Transverse colon (tissue), 4 donors: ENCODE measurements at regions not wholly inside any gene's neighbourhood (a gene's known extent, or its start where the extent isn't known, plus 50 kb on each side); places are given as distances from the start of the nearest gene placed in this dataset.
"Not testable (repeated sequence)": the region's sequence is repeated elsewhere in the genome, so short reads cannot be mapped to it uniquely, and the experiment has no call there.

Experiments used
- DNase-seq: peaks from one replicate; pipeline ENCODE4 v3.0.0-alpha.2; 2019
- H3K27ac ChIP-seq, 4 donors: fragments of 200-600 bp; sonication (generic); 2 replicates each; pipeline ENCODE4 v1.5.1; 2016 to 2018; ENCODE audit warnings: inconsistent platforms in 4 of 4
- H3K27me3 ChIP-seq: fragments of 200-600 bp; sonication (generic); 2 replicates; pipeline ENCODE4 v1.5.1; 2017; ENCODE audit warnings: inconsistent platforms
- H3K36me3 ChIP-seq, 4 donors: fragments of 200-600 bp; sonication (generic); 2 replicates each; pipeline ENCODE4 v1.5.1; 2017 to 2019; ENCODE audit warnings: inconsistent platforms in 4 of 4
- H3K4me1 ChIP-seq, 4 donors: fragments of 200-600 bp; sonication (generic); 2 replicates each; pipeline ENCODE4 v1.5.1; 2017 to 2020; ENCODE audit warnings: inconsistent platforms in 4 of 4
- H3K4me3 ChIP-seq, 4 donors: fragments of 200-600 bp; sonication (generic); 1 replicate in 1 of 4; 2 replicates in 3 of 4; pipeline versions ENCODE4 v1.5.1 to v1.6.1; 2017 to 2019; ENCODE audit warnings: inconsistent platforms in 4 of 4
- H3K9me3 ChIP-seq, 2 donors: fragments of 200-600 bp; sonication (generic); 2 replicates each; pipeline ENCODE4 v1.5.1; 2017 to 2019; ENCODE audit warnings: inconsistent platforms in 2 of 2
- EP300 ChIP-seq: sonication (generic); formaldehyde crosslinking; IDR thresholded peaks from one replicate; pipeline ENCODE4 v1.6.1; 2017; ENCODE audit warnings: antibody characterized with exemption, low read depth
- POLR2A ChIP-seq: fragments of 450-650 bp; IDR thresholded peaks from one replicate; pipeline ENCODE4 v1.6.1; 2016; ENCODE audit warnings: antibody characterized with exemption, mild to moderate bottlenecking, moderate library complexity
- POLR2AphosphoS5 ChIP-seq, 3 donors: sonication (generic); formaldehyde crosslinking; IDR thresholded peaks; one replicate each; pipeline ENCODE4 v1.6.1; 2016; ENCODE audit warnings: antibody characterized with exemption in 3 of 3
- WGBS, 2 donors: methylation state at CpG; one replicate each; pipeline ENCODE4 v1.1.5; 2018; ENCODE audit warnings: low coverage in 1 of 2; 5-methylcytosine and 5-hydroxymethylcytosine counted together
- in situ Hi-C, 4 donors: fragments of 200-750 bp; cut with MboI; loops; one replicate each; pipeline versions ENCODE4 v1.15.0 to v1.15.1; 2017; ENCODE audit warnings: low sequenced_read_pairs in 3 of 4, low pct_ligation_motif_present in 1 of 4, low pct_unique_long_range_greater_than_20kb in 1 of 4
- intact Hi-C: fragments of 100-400 bp; cut with DNase I; formaldehyde crosslinking; loops from one replicate; pipeline ENCODE4 v1.15.1; 2023; ENCODE audit warnings: low total_unique reads
- TF ChIP-seq, protein P1 (sequence below), 5 experiments: fragments of 200-600 bp in 3 of 5; fragments of 450-650 bp in 2 of 5; sonication (generic) in 3 of 5; IDR thresholded peaks; 1 replicate in 2 of 5; 2 replicates in 3 of 5; pipeline ENCODE4 v1.5.1; 2016 to 2017; ENCODE audit warnings: antibody characterized with exemption in 5 of 5, inconsistent platforms in 3 of 5, mild to moderate bottlenecking in 2 of 5, moderate library complexity in 1 of 5

DNA sequence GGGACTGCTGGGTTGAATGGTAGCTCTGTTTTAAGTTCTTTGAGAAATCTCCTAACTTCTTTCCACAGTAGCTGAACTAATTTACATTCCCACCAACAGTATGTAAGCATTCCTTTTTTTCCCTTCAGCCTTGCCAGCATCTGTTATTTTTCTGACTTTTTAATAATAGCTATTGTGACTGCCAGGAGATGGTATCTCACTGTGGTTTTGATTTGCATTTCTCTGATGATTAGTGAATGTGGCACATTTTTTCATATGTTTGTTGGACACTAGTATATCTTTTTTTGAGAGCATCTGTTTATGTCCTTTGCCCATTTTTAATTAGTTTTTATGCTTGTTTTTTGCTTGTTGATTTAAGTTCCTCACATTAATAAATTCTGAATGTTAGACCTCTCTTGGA lies 990.8 kb downstream of the GATA3 start:
- in situ Hi-C loops: no loop called here
- no peak for TF ChIP-seq POLR2AphosphoS5 (IDR thresholded peaks at IDR 0.05)
- no peak for TF ChIP-seq EP300
- Histone ChIP-seq H3K9me3 (peaks cover 3 to 7% of the 10 kb centered on the region in 2 donors), H3K27ac (no peak overlapping the region), H3K27me3 (no peaks in the 10 kb centered on the region), H3K36me3 (no peaks in the 10 kb centered on the region), H3K4me3 (no peak overlapping the region), H3K4me1 (no peaks in the 10 kb centered on the region)
- DNase-seq: no peak
- intact Hi-C loops: no loop called here

DNA sequence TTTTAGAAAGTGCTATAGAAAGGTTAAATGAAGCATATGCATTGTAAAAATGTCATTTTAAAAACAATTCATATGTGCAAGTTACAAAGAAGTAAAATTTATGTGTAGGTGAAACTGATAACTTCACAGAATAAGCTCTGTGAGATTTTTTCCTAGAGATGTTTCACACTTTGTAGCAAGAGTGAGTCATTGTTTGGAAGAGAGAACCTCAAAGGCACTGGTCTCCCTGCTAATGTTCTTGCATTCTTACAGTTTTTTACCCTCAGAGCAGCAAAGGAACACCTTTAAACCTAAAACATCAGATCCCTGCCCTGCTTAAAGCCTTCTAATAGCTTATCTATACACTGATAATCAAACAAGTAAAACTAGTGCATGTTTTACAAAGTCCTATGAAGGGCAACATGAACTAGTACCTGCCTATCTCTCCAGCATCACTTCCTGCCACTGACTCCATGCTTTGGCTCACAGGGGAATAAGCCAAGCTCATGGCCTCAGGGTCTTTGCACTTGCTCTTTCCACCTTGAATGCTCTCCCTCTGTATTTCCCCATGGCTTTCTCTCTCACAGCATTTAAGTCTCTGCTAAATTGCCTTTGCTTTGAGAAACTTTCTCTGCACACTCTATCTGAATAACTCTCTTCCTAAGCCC lies 997.0 kb downstream of the GATA3 start:
- DNase-seq: no peak
- H3K27me3 ChIP-seq: no peaks in the 10 kb centered on the region
- TF ChIP-seq POLR2AphosphoS5 (IDR thresholded peaks at IDR 0.05) (no peak), POLR2A (no peak), EP300 (no peak)
- TF ChIP-seq, protein P1, sequence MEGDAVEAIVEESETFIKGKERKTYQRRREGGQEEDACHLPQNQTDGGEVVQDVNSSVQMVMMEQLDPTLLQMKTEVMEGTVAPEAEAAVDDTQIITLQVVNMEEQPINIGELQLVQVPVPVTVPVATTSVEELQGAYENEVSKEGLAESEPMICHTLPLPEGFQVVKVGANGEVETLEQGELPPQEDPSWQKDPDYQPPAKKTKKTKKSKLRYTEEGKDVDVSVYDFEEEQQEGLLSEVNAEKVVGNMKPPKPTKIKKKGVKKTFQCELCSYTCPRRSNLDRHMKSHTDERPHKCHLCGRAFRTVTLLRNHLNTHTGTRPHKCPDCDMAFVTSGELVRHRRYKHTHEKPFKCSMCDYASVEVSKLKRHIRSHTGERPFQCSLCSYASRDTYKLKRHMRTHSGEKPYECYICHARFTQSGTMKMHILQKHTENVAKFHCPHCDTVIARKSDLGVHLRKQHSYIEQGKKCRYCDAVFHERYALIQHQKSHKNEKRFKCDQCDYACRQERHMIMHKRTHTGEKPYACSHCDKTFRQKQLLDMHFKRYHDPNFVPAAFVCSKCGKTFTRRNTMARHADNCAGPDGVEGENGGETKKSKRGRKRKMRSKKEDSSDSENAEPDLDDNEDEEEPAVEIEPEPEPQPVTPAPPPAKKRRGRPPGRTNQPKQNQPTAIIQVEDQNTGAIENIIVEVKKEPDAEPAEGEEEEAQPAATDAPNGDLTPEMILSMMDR (IDR thresholded peaks at IDR 0.05): no peak
- no peak overlapping the region for H3K4me3 ChIP-seq
- no peak overlapping the region for H3K27ac ChIP-seq
- in situ Hi-C loops: no loop called here
- H3K36me3 ChIP-seq: no peaks in the 10 kb centered on the region
- peaks cover 5 to 7% of the 10 kb centered on the region in 2 donors for H3K9me3 ChIP-seq
- intact Hi-C loops: no loop called here
- H3K4me1 ChIP-seq: no peaks in the 10 kb centered on the region

DNA sequence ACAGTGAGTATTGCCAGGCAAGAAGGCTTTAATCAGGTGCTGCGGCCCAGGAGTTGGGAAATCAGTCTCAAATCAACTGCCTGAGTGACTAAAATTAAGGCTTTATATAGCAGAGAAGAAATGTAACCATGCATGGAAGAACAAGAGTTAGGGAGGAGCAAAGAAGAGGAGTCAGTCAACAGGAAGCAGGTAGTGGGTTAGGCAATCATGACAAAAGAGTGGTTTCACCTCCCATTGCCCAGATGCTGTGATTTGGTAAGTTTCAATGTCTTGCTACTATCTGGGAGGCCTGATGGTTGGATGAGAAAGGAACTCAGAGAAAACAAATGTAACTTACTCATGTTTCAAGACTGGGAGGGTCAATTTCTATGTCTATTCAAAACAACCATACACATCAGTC lies 998.3 kb downstream of the GATA3 start:
- peaks cover 6 to 7% of the 10 kb centered on the region in 2 donors for H3K9me3 ChIP-seq
- intact Hi-C loops (no loop called here), in situ Hi-C loops (no loop called here)
- no peak overlapping the region for H3K4me3 ChIP-seq
- no peak overlapping the region for H3K27ac ChIP-seq
- H3K36me3 ChIP-seq: no peaks in the 10 kb centered on the region
- H3K4me1 ChIP-seq: no peaks in the 10 kb centered on the region
- 70% methylated on average over 1 of the region's 1 CpG; no CpG with 5 or more reads in 1 of the 2 donors for WGBS, 2 donors
- no peaks in the 10 kb centered on the region for H3K27me3 ChIP-seq
- TF ChIP-seq POLR2A (no peak), EP300 (no peak), POLR2AphosphoS5 (IDR thresholded peaks at IDR 0.05) (no peak)
- TF ChIP-seq, protein P1 (IDR thresholded peaks at IDR 0.05): no peak
- no peak for DNase-seq

DNA sequence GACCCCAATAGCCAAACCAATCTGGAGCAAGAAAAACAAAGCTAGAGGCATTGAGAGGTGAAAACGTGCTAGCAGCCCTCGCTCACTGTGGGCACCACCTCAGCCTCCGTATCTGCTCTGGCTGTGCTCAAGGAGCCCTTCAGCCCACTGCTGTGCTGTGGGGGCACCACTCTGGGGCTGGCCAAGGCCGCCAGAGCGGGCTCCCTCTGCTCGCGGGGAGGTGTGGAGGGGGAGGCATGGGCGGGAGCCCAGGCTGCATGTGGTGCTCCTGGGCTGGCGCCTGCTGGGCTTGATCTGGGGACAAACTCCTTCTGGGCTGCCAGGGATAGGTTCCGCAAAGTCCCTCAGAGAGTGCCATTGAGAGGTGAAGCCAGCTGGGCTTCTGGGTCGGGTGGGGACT lies 1002.0 kb downstream of the GATA3 start:
- TF ChIP-seq, protein P1 (IDR thresholded peaks at IDR 0.05): no peak
- TF ChIP-seq EP300 (no peak), POLR2A (no peak), POLR2AphosphoS5 (IDR thresholded peaks at IDR 0.05) (no peak)
- in situ Hi-C loops (no loop called here), intact Hi-C loops (no loop called here)
- DNase-seq: no peak
- no peak overlapping the region for H3K27ac ChIP-seq
- H3K36me3 ChIP-seq: no peaks in the 10 kb centered on the region
- no peaks in the 10 kb centered on the region for H3K27me3 ChIP-seq
- no peaks in the 10 kb centered on the region for H3K4me1 ChIP-seq
- WGBS, 2 donors: 78 to 88% methylated on average over 3 to 7 of the region's 11 CpGs
- H3K4me3 ChIP-seq: no peak overlapping the region
- peaks cover 0 to 3% of the 10 kb centered on the region in 2 donors for H3K9me3 ChIP-seq

DNA sequence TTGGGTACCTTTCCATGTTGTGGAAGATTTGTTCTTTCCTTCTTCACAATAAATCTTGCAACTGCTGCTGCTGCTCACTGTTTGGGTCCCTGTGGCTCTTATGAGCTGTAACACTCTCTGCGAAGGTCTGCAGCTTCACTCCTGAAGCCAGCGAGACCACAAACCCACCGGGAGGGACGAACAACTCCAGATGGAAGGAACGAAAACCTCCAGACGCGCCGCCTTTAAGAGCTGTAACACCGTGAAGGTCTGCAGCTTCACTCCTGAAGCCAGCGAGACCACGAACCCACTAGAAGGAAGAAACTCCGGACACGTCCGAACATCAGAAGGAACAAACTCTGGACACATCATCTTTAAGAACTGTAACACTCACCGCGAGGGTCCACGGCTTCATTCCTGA lies 1002.8 kb downstream of the GATA3 start:
- 92 to 94% methylated on average over 13 to 17 of the region's 17 CpGs for WGBS, 2 donors
- H3K27ac ChIP-seq, intact Hi-C loops, H3K4me1 ChIP-seq, H3K9me3 ChIP-seq, H3K36me3 ChIP-seq, in situ Hi-C loops, H3K27me3 ChIP-seq, DNase-seq, H3K4me3 ChIP-seq: not testable (repeated sequence)
